Upper lobe of right lung (tissue), 1 donor: ENCODE measurements at regions not wholly inside any gene's neighbourhood (a gene's known extent, or its start where the extent isn't known, plus 50 kb on each side); places are given as distances from the start of the nearest gene placed in this dataset.
"Not testable (repeated sequence)": the region's sequence is repeated elsewhere in the genome, so short reads cannot be mapped to it uniquely, and the experiment has no call there.

Source experiments
- ATAC-seq: fragments of 200-7000 bp; cut with Tn5 transposase; one replicate; pipeline ENCODE4 v1.9.1; 2020; ENCODE audit warnings: mild to moderate bottlenecking, moderate library complexity
- DNase-seq: peaks from one replicate; pipeline ENCODE4 v3.0.0-alpha.2; 2020
- H3K27ac ChIP-seq: fragments of 200-600 bp; one replicate; pipeline ENCODE4 v1.8.0; 2022
- H3K27me3 ChIP-seq: fragments of 200-600 bp; one replicate; pipeline ENCODE4 v1.8.0; 2022; ENCODE audit warnings: mild to moderate bottlenecking
- H3K36me3 ChIP-seq: fragments of 200-600 bp; one replicate; pipeline ENCODE4 v1.8.0; 2022
- H3K4me1 ChIP-seq: fragments of 200-600 bp; one replicate; pipeline ENCODE4 v1.8.0; 2022
- H3K4me3 ChIP-seq: fragments of 200-600 bp; one replicate; pipeline ENCODE4 v1.8.0; 2022; ENCODE audit warnings: mild to moderate bottlenecking
- H3K9me3 ChIP-seq: fragments of 200-600 bp; one replicate; pipeline ENCODE4 v1.8.0; 2022
- intact Hi-C: fragments of 100-400 bp; cut with DNase I; formaldehyde crosslinking; loops from one replicate; pipeline ENCODE4 v1.11.0; 2022
- TF ChIP-seq, protein P1 (sequence below): fragments of 200-600 bp; IDR thresholded peaks from one replicate; pipeline ENCODE4 v1.8.0; 2022; ENCODE audit warnings: antibody characterized with exemption
- donor health status: DM: no; HTN: yes; CAD: no; lungs with severe emphysema.

DNA sequence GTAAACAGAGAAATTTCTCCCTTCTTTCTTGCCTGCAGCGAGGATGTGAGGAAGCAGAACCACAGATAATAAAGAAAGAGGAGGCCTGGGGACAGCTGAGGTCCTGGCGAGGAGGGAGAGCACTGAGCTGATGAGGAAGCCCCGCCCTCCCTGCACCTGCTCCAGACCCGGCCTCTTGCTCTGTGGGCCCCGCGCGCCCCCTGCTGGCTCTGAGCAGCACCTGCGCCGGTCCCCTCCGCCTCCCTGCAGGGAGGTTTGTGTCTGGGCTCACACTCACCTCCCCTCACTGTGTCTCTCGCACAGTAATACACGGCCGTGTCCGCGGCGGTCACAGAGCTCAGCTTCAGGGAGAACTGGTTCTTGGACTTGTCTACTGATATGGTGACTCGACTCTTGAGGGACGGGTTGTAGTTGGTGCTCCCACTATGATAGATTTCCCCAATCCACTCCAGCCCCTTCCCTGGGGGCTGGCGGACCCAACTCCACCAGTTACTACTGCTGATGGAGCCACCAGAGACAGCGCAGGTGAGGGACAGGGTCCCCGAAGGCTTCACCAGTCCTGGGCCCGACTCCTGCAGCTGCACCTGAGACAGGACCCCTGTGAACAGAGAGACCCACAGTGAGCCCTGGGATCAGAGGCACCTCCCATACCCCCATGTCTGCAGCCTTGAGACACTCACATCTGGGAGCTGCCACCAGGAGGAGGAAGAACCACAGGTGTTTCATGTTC lies 485.4 kb downstream of the TMEM121 start:
- not testable (repeated sequence) for DNase-seq

DNA sequence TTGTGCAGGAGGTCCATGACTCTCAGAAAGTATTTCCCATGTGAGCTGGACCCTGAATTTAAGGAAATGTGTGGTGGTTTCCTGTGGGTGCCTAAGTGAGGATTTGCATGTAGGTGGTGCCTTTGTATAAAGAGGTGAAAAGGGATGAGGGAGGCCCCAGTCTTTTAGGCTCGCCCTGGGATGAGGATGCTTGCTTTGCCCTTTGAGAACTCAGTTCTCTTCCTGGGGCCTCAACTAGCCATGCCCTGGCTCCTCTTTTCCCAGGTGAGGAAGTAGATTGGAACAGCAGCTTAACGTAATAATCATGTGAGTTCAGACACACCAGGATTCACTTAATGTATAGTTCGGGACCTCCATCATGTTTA lies 486.0 kb downstream of the TMEM121 start:
- H3K36me3 ChIP-seq, H3K27ac ChIP-seq, H3K9me3 ChIP-seq, H3K4me3 ChIP-seq, H3K27me3 ChIP-seq, H3K4me1 ChIP-seq, ATAC-seq, intact Hi-C loops, DNase-seq: not testable (repeated sequence)

More for the DNA sequence above, 485.4 kb downstream of the TMEM121 start:
- H3K4me1 ChIP-seq, H3K4me3 ChIP-seq, H3K27ac ChIP-seq, H3K36me3 ChIP-seq, H3K9me3 ChIP-seq, intact Hi-C loops, ATAC-seq, H3K27me3 ChIP-seq: not testable (repeated sequence)
- TF ChIP-seq, protein P1, sequence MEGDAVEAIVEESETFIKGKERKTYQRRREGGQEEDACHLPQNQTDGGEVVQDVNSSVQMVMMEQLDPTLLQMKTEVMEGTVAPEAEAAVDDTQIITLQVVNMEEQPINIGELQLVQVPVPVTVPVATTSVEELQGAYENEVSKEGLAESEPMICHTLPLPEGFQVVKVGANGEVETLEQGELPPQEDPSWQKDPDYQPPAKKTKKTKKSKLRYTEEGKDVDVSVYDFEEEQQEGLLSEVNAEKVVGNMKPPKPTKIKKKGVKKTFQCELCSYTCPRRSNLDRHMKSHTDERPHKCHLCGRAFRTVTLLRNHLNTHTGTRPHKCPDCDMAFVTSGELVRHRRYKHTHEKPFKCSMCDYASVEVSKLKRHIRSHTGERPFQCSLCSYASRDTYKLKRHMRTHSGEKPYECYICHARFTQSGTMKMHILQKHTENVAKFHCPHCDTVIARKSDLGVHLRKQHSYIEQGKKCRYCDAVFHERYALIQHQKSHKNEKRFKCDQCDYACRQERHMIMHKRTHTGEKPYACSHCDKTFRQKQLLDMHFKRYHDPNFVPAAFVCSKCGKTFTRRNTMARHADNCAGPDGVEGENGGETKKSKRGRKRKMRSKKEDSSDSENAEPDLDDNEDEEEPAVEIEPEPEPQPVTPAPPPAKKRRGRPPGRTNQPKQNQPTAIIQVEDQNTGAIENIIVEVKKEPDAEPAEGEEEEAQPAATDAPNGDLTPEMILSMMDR, result peak; percentile 31

DNA sequence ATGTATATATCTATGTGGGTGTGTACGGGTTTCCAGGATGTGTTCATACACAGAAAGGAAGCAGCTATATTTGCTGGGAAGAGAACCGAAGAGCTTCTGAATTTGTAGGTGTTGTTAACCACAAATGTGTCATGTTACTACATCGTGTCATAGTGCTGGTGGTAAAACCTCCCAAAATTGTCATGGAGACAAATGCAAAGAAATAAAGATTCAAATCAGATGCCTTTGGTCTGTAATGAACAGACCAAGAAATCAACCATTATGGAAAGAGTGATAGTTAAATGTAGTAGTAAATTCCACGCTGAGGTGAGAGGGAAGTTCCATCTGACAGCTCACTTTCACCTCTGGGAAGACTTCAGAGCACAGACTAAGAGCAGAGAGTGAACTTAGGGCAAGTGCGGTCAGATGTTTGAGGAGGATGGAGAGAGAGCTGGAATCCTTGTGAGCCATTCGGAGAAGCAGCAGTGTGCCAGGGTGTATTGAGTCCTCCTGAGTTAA lies 487.5 kb downstream of the TMEM121 start:
- H3K9me3 ChIP-seq, result no peaks in the 10 kb centered on the region
- peaks cover 4% of the 10 kb centered on the region for H3K27me3 ChIP-seq
- DNase-seq (no peak), ATAC-seq (no peak)
- no peak overlapping the region for H3K4me3 ChIP-seq
- H3K4me1 ChIP-seq, result no peaks in the 10 kb centered on the region
- no peak overlapping the region for H3K27ac ChIP-seq
- TF ChIP-seq, protein P1, result no peak
- no peaks in the 10 kb centered on the region for H3K36me3 ChIP-seq
- intact Hi-C loops, result no loop called here

DNA sequence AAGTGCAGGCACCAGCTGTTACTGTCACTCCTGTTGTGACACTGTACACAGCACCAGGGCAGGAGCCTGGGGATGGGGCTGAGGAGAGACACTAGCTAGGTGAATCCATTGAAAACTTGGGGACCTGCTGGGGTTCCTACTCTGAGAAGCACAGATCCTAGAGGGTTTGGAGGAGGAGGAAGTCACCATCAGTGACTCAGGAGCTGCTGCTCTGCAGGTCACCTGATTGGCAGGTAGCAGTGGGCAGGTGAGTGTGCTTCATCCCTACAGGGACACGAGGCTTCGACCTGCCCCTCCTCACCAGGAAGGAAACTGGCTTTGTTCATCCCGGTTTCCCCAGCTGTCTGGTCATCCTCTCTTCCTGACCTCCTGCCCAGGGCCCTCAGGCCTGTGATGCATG lies 491.6 kb downstream of the TMEM121 start:
- H3K9me3 ChIP-seq, H3K27ac ChIP-seq, H3K36me3 ChIP-seq, H3K4me3 ChIP-seq, DNase-seq, intact Hi-C loops, H3K27me3 ChIP-seq, H3K4me1 ChIP-seq, ATAC-seq: not testable (repeated sequence)

DNA sequence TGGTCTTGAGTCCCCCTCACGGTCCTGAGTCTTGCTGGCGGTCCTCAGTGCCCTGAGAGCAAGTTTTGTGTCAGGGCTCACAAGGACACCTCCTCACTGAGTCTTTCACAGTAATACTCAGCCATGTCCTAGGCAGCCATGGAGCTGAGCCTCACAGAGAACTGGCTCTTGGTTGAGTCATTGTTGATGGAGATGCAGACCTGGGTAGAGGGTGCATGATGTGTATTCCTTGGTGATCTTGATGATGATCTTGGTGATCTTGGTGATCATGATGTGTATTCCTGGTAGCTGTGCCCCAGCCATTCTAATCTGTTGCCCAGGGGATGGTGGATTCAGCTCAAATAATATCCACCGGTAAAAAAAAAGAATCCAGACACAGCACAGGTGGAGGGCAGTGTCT lies 495.4 kb downstream of the TMEM121 start:
- intact Hi-C loops, result no loop called here
- TF ChIP-seq, protein P1, result no peak
- ATAC-seq, result no peak
- H3K27me3 ChIP-seq, result no peaks in the 10 kb centered on the region
- H3K4me1 ChIP-seq, result no peaks in the 10 kb centered on the region
- no peaks in the 10 kb centered on the region for H3K36me3 ChIP-seq
- DNase-seq, result no peak
- H3K27ac ChIP-seq, result no peak overlapping the region
- H3K4me3 ChIP-seq, result no peak overlapping the region
- no peaks in the 10 kb centered on the region for H3K9me3 ChIP-seq

DNA sequence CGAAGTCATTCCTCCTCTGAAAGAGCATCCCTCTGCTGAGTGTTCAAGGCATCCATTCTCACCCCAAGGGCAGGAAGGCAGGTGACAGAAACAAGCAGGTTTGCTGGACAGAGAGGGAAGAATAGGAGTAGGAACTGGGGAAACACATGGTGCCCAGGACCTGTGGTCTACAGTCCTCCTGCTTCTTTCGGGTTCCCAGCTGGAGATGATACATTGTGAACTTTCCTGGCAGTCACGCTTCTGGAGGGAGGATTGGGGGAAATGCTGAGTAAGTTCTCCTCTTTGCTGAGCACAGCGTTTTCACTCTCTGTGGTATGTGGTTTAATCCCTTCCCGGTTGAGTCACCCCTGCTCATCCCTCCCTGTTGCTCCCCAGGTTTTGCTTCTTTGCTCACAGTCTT lies 496.3 kb downstream of the TMEM121 start:
- H3K9me3 ChIP-seq, intact Hi-C loops: not testable (repeated sequence)

DNA sequence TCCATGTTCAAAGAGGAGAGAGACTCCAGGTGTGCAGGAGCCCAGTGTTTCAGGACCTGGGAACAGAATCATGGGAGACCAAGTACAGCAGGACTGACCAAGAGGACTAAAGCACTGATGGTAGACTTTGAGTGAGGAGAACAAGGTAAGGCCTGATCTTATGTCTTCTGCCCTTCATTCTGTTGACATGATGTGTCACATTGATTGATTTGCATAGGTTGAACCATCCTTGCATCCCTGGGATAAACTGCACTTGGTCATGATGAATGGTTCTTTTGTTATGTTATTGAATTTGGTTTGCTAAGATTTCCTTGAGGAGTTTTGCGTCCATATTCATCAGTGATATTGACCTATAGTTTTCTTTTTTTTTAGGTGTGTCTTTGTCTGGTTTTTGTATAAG lies 497.0 kb downstream of the TMEM121 start:
- no peak overlapping the region for H3K27ac ChIP-seq
- no peak for ATAC-seq
- H3K27me3 ChIP-seq, result no peaks in the 10 kb centered on the region
- H3K4me1 ChIP-seq, result no peaks in the 10 kb centered on the region
- intact Hi-C loops, result no loop called here
- H3K36me3 ChIP-seq, result no peaks in the 10 kb centered on the region
- DNase-seq, result no peak
- H3K4me3 ChIP-seq, result no peak overlapping the region
- TF ChIP-seq, protein P1, result no peak
- no peaks in the 10 kb centered on the region for H3K9me3 ChIP-seq

More for the DNA sequence above, 496.3 kb downstream of the TMEM121 start:
- DNase-seq, H3K27me3 ChIP-seq, H3K36me3 ChIP-seq, H3K27ac ChIP-seq, ATAC-seq, H3K4me1 ChIP-seq, H3K4me3 ChIP-seq: not testable (repeated sequence)
